ENCODE measurements at regions not wholly inside any gene's neighbourhood (a gene's known extent, or its start where the extent isn't known, plus 50 kb on each side); places are given as distances from the start of the nearest gene placed in this dataset.

DNA sequence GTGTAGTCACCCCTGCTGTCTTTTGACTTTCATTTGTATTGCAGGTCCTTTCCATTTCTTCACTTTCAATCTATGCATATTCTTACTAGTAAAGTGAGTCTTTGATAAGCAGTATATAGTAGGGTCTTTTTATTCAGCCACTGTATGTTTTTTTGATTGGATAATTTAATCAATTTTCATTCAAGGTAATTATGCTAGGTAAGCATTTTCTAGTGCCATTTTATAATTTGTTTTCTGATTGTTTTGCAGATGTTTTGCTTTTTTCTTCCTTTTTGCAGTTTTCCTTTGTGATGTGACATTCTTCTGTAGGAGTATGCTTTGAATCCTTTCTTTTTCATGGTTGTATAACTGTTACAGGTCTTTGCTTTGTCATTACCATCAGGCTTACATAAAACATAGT lies 504.3 kb upstream of the GBE1 start:
- Histone ChIP-seq H3F3A (ENCODE audit: insufficient read depth) (no peaks in the 10 kb centered on the region), H4K20me1 (ENCODE audit: low read depth, low read length) (no peaks in the 10 kb centered on the region), H3K27ac (ENCODE audit: low read depth, low read length) (no peak overlapping the region), H3K4me2 (ENCODE audit: low read depth, low read length, poor library complexity, severe bottlenecking) (peak overlapping the region; percentile 12), H3K79me2 (ENCODE audit: insufficient read depth, low read length) (no peaks in the 10 kb centered on the region), H3K36me3 (ENCODE audit: low read length) (no peaks in the 10 kb centered on the region), H3K27me3 (ENCODE audit: low read length) (no peaks in the 10 kb centered on the region), H3K9me2 (replicated peaks; ENCODE audit: insufficient read depth, low read length) (no peaks in the 10 kb centered on the region), H2AFZ (ENCODE audit: low read depth, low read length, severe bottlenecking) (peak overlapping the region; percentile 20), H3K9ac (ENCODE audit: low read length) (no peak overlapping the region), H3K9me3 (ENCODE audit: insufficient read depth, low read length) (no peaks in the 10 kb centered on the region), H3K4me3 (ENCODE audit: insufficient read depth, low read length, poor library complexity, severe bottlenecking) (no peak overlapping the region)
- TF ChIP-seq EZH2phosphoT487 (conservative IDR thresholded peaks at IDR 0.05; ENCODE audit: low read length) (no peak), CTCF (IDR thresholded peaks at IDR 0.05; ENCODE audit: insufficient read depth, low read length, poor library complexity, severe bottlenecking) (no peak)

- Histone ChIP-seq H4K20me1 (ENCODE audit: low read depth, low read length) (no peaks in the 10 kb centered on the region), H3K4me2 (ENCODE audit: low read depth, low read length, poor library complexity, severe bottlenecking) (peak overlapping the region; percentile 30), H3K9ac (ENCODE audit: low read length) (no peak overlapping the region), H3K36me3 (ENCODE audit: low read length) (no peaks in the 10 kb centered on the region), H2AFZ (ENCODE audit: low read depth, low read length, severe bottlenecking) (peak overlapping the region; percentile 60), H3K27ac (ENCODE audit: low read depth, low read length) (no peak overlapping the region), H3K9me2 (replicated peaks; ENCODE audit: insufficient read depth, low read length) (no peaks in the 10 kb centered on the region), H3K9me3 (ENCODE audit: insufficient read depth, low read length) (no peaks in the 10 kb centered on the region), H3K79me2 (ENCODE audit: insufficient read depth, low read length) (no peaks in the 10 kb centered on the region), H3K4me3 (ENCODE audit: insufficient read depth, low read length, poor library complexity, severe bottlenecking) (no peak overlapping the region), H3F3A (ENCODE audit: insufficient read depth) (no peaks in the 10 kb centered on the region), H3K27me3 (ENCODE audit: low read length) (no peaks in the 10 kb centered on the region)
- TF ChIP-seq EZH2phosphoT487 (conservative IDR thresholded peaks at IDR 0.05; ENCODE audit: low read length), result no peak
- no peak for TF ChIP-seq CTCF (IDR thresholded peaks at IDR 0.05; ENCODE audit: insufficient read depth, low read length, poor library complexity, severe bottlenecking)
These were observed 500.7 kb upstream of the GBE1 start for GRCh38 chr3:82262193-82262592.

GRCh38 chr3:82261637-82262036 lies 500.2 kb upstream of the GBE1 start:
- H3K9ac ChIP-seq (ENCODE audit: low read length), result no peak overlapping the region
- no peak overlapping the region for H3K27ac ChIP-seq (ENCODE audit: low read depth, low read length)
- H3K79me2 ChIP-seq (ENCODE audit: insufficient read depth, low read length), result no peaks in the 10 kb centered on the region
- peak overlapping the region; percentile 60 for H2AFZ ChIP-seq (ENCODE audit: low read depth, low read length, severe bottlenecking)
- no peaks in the 10 kb centered on the region for H3F3A ChIP-seq (ENCODE audit: insufficient read depth)
- H3K9me2 ChIP-seq (replicated peaks; ENCODE audit: insufficient read depth, low read length), result no peaks in the 10 kb centered on the region
- no peaks in the 10 kb centered on the region for H3K9me3 ChIP-seq (ENCODE audit: insufficient read depth, low read length)
- no peak overlapping the region for H3K4me3 ChIP-seq (ENCODE audit: insufficient read depth, low read length, poor library complexity, severe bottlenecking)
- H3K4me2 ChIP-seq (ENCODE audit: low read depth, low read length, poor library complexity, severe bottlenecking), result peak overlapping the region; percentile 30
- no peaks in the 10 kb centered on the region for H4K20me1 ChIP-seq (ENCODE audit: low read depth, low read length)
- no peaks in the 10 kb centered on the region for H3K27me3 ChIP-seq (ENCODE audit: low read length)
- TF ChIP-seq CTCF (IDR thresholded peaks at IDR 0.05; ENCODE audit: insufficient read depth, low read length, poor library complexity, severe bottlenecking), result no peak
- no peaks in the 10 kb centered on the region for H3K36me3 ChIP-seq (ENCODE audit: low read length)

GRCh38 chr3:82261013-82261412 lies 499.6 kb upstream of the GBE1 start:
- H3K79me2 ChIP-seq (ENCODE audit: insufficient read depth, low read length), result no peaks in the 10 kb centered on the region
- no peaks in the 10 kb centered on the region for H3K27me3 ChIP-seq (ENCODE audit: low read length)
- H3K4me3 ChIP-seq (ENCODE audit: insufficient read depth, low read length, poor library complexity, severe bottlenecking), result no peak overlapping the region
- no peaks in the 10 kb centered on the region for H3K9me2 ChIP-seq (replicated peaks; ENCODE audit: insufficient read depth, low read length)
- H3K27ac ChIP-seq (ENCODE audit: low read depth, low read length), result no peak overlapping the region
- H2AFZ ChIP-seq (ENCODE audit: low read depth, low read length, severe bottlenecking), result peak overlapping the region; percentile 60
- H3F3A ChIP-seq (ENCODE audit: insufficient read depth), result no peaks in the 10 kb centered on the region
- TF ChIP-seq EZH2phosphoT487 (conservative IDR thresholded peaks at IDR 0.05; ENCODE audit: low read length), result no peak
- no peak for TF ChIP-seq CTCF (IDR thresholded peaks at IDR 0.05; ENCODE audit: insufficient read depth, low read length, poor library complexity, severe bottlenecking)
- no peaks in the 10 kb centered on the region for H4K20me1 ChIP-seq (ENCODE audit: low read depth, low read length)
- H3K36me3 ChIP-seq (ENCODE audit: low read length), result no peaks in the 10 kb centered on the region
- no peaks in the 10 kb centered on the region for H3K9me3 ChIP-seq (ENCODE audit: insufficient read depth, low read length)
- no peak overlapping the region for H3K4me2 ChIP-seq (ENCODE audit: low read depth, low read length, poor library complexity, severe bottlenecking)
- H3K9ac ChIP-seq (ENCODE audit: low read length), result no peak overlapping the region

Measured in SU-DHL-6 (cell line).